Superior temporal gyrus (tissue), 1 donor: ENCODE measurements at regions not wholly inside any gene's neighbourhood (a gene's known extent, or its start where the extent isn't known, plus 50 kb on each side); places are given as distances from the start of the nearest gene placed in this dataset.

Experiments
- DNase-seq: peaks from one replicate; pipeline ENCODE4 v3.0.0-alpha.2; 2016; ENCODE audit errors: extremely low spot score

- no peak for DNase-seq
Observed at GRCh38 chr18:59963229-59963628, 63.4 kb downstream of the PMAIP1 start.

DNA sequence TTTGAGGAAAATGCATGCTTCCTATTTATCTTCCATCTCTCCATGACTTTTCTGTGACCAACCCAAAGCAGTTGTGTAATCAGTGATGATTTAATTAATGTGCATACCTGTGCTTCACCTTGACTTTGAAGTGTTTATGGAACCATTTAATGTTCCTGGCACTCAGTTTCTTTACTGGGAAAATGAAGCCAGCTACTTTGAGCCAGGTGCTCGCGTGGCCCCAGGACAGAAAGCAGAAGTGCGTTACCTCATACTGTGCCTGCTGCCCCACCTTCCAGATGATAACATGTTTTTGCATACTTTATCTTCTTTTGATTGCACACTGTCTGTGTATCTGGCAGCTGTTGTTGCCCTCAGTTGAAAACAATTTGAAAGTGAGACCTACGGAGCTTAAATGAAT is 61.3 kb downstream of the PMAIP1 start:
- DNase-seq = no peak

- no peak for DNase-seq
Observed at GRCh38 chr18:59960272-59960671, 60.5 kb downstream of the PMAIP1 start.

DNA sequence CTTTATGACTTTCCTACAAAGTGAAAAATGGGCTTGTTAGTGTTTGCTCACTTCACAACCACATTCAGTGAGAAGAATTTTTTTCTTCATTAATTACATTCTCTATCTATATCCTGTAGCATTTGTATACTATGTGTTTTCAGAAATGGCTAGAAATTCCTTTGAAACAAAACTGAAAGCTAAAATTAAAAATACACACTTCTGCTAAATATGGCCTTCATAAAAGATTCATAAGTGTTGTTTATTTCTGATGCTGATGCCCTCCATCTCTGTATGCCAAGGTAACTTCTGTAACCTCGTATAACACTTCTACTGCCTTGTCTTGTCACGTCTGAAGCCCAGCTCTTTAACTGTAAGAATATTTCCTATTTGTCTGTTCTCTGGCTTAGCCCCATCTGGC is 59.8 kb downstream of the PMAIP1 start:
- no peak for DNase-seq

GRCh38 chr18:59959073-59959472 is 59.3 kb downstream of the PMAIP1 start:
- no peak for DNase-seq

DNA sequence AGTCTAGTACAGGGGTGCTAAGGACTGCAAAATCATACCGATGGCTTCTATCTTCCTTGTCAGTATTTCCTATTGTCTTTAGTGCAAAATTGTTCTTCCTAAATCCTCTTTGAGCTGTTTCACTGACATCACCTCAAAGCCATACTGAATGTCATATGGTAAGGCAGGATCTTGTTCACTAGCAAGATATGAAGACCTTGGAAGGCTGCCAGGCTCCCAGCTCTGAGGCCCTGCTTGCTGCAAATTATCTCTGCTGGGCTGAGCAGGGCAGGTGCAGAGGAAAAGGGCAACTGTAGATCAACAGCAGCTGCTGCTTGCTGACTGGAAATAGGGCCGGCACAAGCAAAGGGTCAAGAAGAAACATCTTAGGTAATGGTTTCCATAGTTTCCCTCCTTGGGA is 58.2 kb downstream of the PMAIP1 start:
- DNase-seq = no peak

DNA sequence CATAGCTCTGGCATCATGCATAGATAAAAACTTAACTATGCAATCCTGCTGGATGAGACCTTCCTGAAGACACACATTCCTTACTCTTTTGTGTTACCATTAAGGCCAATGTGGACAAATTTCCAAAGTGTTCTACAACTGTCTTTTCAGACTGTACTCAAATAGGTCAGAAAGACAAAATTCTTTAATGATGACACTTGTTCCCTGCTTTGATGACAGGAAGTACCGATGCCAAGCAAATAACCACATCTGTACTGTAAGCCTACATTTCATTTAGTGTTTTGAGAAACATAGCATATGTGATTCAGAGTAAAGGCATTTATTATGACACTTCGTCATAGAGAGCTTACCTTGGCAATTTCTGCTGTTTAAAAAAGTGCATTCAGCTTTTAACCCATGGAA is 55.0 kb downstream of the PMAIP1 start:
- no peak for DNase-seq

DNA sequence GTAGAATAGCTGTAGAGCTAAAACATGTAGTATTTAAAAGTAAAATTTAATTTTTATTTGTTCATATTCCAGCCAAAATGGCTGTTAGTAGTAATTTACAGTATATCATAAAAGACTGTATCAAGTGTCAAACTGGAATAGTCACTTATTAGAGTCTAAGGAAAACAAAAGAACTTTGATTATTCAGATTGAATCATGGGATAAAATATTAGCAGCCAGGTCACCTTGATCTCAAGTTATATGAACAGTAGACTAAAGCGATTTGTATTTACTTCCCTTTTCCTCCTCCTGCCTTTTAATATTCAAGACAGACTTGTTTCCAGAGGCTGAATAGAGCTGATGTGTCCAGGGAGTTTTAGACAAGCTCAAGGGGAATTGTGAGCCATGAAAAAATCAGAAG is 54.4 kb downstream of the PMAIP1 start:
- DNase-seq = no peak
